ENCODE measurements at regions not wholly inside any gene's neighbourhood (a gene's known extent, or its start where the extent isn't known, plus 50 kb on each side); places are given as distances from the start of the nearest gene placed in this dataset.
"Not testable (repeated sequence)": the region's sequence is repeated elsewhere in the genome, so short reads cannot be mapped to it uniquely, and the experiment has no call there.

- DNase-seq: no peak
These were observed 99.5 kb upstream of the PRSS3 start for GRCh38 chr9:33695856-33696255.

DNA sequence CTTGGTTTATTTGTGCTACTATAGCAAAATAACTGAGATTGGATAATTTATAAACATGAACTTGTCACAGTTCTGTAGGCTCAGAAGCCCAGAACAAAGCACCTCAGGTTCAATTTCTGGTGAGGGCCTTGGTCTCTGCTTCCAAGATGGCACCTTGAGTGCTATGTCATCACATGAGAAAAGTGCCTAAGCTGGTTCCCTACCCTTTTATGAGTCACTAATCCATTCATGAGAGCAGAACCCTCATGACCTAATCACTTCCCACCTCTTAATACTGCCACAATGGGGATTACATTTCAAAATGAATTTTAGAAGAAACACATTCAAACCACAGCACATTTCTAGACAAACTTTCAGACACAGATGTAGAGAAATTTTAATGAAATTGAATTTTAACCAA lies 98.2 kb upstream of the PRSS3 start:
- DNase-seq: no peak

DNA sequence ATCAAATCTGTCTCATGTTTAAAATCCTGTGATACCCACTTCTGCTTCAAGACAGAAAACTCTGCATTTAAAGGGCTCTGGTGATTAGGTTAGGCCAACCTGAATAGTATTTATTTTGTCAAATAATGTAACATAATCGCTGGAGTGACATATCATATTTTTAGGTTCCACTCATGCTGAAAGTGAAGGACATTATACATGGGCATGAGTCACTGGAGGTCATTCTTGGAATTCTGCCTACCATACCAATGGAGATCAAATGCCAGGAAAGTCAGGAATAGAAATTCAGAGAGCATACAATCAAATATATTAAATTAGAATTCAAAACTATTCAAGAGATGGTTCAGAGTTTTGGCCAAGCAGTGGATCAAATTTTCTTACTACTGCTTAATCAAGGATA lies 97.1 kb upstream of the PRSS3 start:
- no peak for DNase-seq

DNA sequence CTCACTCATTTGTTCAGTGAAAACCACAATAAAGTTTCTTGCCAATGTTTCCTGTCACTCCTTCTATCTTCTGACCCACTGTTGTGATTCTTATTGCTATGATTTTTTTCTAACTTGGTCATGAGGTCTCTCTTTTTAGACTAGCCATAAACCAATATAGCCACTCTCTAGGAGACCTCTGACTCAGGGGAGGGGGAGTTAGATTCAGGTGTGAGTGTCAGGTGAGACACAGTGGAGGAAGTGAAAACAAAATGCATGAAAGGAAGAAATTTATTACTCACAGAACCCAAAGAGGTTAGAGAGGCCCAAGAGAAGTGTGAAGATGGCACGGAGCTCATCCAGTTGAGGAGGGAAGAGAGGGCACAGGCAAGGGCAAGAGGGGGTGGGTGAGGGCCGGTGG lies 94.4 kb upstream of the PRSS3 start:
- DNase-seq: not testable (repeated sequence)

GRCh38 chr9:33703430-33704102 lies 91.8 kb upstream of the PRSS3 start:
- no peak for DNase-seq

DNA sequence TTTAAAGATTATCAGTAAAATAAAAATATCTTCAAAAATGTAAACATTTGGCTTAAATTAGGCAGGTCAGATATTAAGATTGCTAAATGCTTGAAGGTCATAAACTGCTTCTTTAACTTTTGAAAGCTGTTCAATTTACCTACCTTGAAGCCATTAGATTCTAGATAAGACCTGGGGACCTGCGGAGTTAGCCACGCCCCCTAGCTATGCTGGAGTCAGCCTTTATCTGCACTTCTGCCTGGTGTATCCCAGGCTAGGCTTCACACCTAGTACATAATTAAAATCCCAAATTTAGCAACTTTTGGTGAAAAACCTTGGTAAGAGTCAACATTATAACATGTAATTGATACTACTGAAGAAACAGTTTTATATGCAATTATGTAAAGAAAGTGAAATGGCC lies 89.9 kb upstream of the PRSS3 start:
- DNase-seq: not testable (repeated sequence)

DNA sequence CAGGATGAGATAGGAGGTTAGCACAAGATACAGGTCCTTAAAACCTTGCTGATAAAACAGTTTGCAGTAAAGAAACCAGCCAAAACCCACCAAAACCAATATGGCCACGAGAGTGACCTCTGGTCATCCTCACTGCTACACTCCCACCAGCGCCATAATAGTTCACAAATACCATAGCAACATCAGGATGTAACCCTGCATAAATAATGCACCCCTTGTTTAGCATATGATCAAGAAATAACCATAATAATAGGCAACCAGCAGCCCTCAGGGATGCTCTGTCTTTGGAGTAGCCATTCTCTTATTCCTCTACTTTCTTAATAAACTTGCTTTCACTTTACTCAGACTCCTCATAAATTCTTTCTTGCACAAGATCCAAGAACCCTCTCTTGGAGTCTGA lies 86.9 kb upstream of the PRSS3 start:
- DNase-seq: no peak

DNA sequence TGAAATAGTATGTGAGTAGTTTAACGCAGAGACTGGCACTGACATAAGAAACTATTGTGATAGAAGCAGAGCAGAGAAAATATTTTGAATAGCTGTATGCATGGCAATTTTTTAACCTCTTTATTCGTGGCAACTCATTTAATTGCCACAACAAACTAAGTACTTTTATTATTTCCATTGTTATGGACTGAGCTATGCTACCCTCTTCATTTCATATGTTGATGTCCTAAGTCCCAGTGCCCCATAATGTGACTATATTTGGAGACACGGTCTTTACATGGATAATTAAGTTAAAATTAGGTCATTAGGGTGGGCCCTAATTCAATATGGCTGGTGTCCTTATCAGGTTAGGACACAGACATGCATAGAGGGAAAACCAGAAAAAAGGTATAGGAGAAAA lies 86.1 kb upstream of the PRSS3 start:
- DNase-seq: no peak

DNA sequence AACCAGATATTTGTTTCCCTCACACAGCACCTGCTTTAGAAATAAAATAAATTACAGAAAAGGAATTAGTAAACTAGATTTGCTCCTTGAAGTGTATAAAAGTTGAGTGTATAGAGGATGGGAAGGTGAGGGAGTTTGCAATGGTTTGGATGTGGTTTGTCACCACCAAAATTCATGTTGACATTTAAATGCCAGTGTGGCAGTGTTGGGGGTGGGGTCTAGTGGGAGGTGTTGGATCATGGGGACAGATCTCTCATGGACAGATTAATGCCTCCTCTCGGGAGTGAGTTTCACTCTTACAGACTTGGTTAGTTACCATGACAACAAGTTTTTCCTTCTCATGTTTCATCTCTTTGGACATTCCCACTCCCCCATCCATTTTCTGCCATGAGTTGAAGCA lies 83.9 kb upstream of the PRSS3 start:
- not testable (repeated sequence) for DNase-seq

DNA sequence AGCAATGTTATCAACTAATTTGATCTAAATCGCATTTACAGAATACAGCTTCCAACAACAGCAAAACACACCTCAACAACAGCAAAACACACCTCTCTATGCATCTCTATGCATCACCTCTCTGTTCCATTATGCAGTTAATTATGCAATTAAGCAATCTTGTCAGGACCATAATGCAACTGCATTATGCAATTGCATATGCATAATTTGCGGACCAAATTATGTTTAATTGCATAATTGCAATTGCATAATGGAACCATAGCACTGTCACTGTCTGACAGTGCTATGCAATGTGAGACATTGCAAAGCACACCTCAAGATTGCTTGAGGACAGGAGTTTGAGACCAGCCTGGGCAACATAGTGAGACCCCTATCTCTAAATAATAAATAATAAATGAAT lies 80.4 kb upstream of the PRSS3 start:
- DNase-seq: no peak

DNA sequence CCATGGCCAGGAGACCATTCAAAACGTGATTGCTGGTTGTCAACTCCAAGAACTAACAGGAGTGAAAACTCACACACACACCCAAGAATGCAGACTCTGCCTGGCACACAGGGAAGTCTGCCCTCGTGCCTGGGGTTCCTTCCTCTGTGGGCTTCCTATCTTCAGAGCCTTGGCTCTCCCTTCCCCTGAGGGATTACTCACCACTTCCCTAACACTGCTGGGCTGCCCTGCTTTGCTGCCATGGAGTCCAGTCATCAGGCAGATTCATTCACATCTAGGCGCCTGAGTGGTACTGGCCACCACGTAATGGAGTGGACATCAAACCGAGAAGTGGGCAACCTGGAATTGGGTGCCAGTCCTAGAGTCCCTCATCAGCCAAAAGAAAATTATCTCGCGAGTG lies 76.4 kb upstream of the PRSS3 start:
- no peak for DNase-seq

DNA sequence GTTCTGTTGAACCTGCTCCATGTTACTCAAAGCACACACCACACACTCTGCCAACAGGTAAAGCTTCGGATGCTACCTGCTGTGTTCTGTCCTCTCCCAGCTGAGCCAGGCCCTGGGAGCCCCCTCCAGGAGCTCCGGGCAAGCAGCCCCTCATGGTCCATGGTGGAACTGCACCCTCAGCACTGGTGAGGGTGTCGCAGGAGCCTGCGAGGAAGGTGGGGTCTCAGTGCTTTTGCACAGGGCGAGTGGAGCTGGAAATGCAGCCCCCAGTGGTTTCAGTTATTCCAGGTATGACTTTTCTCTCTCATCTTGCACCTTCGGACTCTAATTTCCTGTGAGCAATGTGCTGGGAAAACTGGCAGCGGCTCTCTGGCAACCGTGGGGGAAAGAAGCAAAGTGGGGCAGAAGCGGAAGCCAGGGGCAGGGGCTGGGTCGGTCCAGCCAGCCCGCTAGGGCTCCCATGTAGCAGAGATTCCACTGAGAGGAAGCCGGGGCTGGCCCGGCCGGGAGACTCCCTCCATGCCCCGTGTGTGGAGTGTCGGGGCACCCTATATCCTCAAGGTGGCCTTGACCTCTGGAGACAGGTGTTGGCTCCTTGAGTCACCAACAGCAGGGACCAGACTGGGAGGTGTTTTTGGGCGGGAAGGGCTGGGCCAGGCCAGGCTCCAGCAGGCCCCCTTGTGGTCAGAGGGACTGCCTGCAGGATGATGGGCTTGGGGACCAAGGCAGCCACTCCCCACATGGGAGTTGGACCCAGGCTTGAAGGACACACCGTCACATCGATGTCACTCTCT lies 75.6 kb upstream of the PRSS3 start:
- DNase-seq: no peak

DNA sequence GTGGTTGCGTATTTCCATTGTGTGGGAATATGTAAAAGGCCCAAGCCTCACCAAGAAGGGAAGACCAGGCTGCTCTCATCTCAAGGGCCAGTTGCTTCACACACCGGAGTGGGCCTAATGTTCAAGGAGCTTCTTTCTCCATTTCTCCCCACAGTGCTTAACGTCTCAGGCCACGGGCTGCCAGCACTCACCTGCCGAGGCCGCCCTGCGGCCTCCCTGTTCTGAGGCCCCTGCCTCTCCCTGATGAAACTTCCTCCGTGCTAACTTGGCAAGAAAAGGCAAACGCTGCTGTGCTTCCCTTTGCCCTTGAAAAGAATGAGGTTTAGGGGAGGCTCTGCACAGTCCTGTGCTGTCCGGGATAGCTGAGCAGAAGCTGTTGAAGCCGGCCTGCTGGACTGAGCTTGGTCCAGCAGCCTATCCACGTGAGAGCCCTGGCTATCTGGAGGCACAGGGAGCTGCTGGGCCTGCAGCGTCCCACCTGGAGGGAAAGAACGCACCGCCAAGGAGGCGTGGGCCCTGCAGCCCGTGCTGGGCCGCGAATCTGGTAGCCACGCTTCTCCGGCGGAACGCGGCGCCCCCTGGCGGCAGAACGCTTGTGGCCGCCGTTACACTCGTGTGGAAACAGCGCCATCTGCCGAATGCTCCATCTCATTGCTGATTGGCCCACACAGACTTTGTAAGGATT lies 73.5 kb upstream of the PRSS3 start:
- DNase-seq: peak; percentile 83

GRCh38 chr9:33722359-33722675 lies 73.0 kb upstream of the PRSS3 start:
- DNase-seq: no peak

GRCh38 chr9:33728613-33729012 lies 66.7 kb upstream of the PRSS3 start:
- no peak for DNase-seq

- DNase-seq: no peak
These were observed 64.2 kb upstream of the PRSS3 start for GRCh38 chr9:33731142-33731541.

GRCh38 chr9:33731625-33732024 lies 63.7 kb upstream of the PRSS3 start:
- DNase-seq: no peak

DNA sequence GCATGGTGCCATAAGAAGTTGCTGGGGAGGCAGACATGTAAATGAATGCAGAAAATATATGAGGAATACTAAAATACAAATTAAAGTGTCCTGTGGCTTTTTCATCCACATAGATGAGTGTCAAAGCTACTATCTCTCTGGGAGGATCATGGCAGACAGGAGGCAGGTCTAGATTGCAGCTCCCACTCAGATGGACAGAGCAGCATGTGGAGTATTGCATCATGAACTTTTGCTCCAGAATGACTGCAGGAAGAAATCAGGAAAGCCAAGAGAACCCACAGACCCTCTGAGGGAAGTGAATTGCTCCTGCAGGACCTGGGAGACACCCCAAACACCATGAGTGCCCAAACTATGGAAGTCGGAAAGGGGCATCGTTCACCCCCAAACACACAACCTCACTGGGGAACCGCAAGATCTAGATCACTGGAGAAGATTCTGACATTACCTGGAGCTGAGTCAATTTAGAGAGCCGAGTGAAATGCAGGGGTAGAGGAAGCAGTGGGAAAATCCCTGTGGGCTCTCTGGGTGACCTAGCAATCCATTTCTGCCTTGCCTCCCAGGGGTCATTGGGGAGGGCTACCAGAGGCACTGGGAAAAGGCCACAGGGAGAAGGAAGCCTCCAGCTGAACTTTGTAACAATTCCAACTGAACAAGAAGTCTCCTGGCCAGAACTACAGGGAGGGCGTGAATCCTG lies 61.0 kb upstream of the PRSS3 start:
- DNase-seq: not testable (repeated sequence)

DNA sequence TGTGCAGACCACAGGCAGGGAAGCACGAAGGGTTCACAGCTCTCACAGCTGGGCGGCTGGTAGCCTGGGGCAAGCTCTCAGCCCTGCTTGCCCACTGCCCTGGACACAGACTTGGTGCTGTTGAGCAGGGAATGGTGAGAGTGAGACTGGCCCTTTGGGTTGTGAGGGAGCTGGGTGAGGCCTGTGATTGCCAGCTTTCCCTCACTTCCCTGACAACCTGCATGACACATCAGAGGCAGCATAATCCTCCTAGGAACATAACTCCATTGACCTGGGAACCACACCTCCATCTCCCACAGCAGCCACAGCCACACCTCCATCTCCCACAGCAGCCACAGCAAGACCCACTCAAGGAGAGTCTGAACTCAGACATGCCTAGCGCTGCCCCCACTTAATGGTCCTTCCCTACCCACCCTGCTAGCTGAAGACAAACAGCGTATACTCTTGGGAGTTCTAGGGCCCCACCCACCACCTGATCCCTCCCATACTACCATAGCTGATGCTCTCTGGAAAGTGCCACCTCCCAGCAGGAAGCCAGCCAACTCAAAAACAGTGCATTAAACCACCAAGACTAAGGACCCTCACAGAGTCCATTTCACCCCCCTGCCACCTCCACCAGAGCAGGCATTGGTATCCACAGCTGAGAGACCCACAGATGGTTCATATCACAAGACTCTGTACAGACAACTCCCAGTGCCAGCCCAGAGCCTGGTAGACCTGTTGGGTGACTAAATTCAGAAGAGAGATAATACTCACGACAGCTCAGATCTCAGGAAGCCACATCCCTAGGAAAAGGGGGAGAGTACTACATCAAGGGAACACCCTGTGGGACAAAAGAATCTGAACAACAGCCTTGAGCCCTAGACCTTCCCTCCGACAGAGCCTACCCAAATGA lies 60.2 kb upstream of the PRSS3 start:
- not testable (repeated sequence) for DNase-seq

DNA sequence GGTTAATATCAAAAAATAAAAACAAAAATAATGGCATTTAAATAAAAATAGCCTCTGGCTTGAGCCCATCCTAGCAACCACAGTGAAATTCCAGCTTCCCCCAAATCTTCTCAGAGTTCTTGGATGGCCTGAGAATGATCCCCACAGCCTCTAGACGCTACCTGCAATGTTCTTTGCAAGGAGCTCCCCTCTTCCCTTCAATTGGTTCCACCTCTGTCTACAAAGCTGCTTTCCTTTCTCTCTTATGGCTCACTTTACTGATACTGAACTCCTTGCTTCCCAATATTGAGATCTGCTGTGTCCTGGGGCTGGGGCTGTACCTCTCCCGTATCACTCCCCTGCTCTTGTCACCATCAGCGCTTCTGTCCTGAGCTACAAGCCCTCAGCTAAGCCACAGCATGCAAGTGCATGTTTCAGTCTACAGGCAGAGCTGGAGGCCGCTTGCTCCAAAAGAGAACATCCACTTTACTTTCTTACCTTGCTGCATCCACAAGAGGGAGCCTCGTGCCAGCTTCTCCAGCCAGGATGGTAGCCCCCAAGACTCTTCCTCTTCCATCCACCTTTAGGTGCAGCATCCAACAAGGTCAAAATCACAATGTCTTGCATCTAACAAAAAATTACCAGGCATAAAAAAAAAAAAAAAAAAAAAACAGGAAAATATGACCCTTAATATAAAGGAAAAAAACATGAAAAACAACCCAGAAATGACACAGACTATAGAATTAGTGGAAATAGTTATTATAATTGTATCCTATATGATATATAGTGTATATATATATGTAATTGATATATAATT lies 57.4 kb upstream of the PRSS3 start:
- DNase-seq: peak; percentile 66

GRCh38 chr9:33739398-33739797 lies 56.0 kb upstream of the PRSS3 start:
- DNase-seq: no peak

DNA sequence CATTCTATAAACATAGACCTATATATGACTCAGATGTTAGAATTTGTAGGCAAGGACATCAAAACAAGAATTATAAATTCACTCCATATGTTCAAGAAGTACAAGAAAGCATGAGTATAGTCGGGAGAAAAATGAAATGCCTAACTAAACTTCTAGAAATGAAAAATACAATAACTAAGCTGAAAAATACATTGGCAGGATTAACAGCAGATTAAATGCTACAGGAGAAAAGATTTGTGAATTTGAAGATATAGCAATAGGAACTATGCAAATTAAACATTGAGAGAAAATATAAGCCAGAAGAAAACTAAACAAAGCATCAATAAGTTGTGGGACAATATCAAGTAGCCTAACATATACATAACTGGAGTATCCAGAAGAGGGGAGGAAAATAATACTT lies 55.3 kb upstream of the PRSS3 start:
- no peak for DNase-seq
